OCI-LY7 (cell line): ENCODE measurements at regions not wholly inside any gene's neighbourhood (a gene's known extent, or its start where the extent isn't known, plus 50 kb on each side); places are given as distances from the start of the nearest gene placed in this dataset.

ENCODE experiments used
- BruUV-seq: library from RNA; stranded (reverse); fragments of 400-500 nt; replicated peaks from 2 replicates; lab custom pipeline; 2021; lab: Mats Ljungman, UMichigan
- CTCF ChIA-PET: fragments of 300-600 bp; sonication (Branson Sonifier 250); formaldehyde crosslinking; loops from one replicate; lab custom pipeline; 2022; ENCODE audit warnings: antibody characterized with exemption; ENCODE audit not compliant: unreplicated experiment; lab: Charles Lee
- POLR2A ChIA-PET: fragments of 300-600 bp; sonication (Branson Sonifier 250); formaldehyde crosslinking; loops from one replicate; lab custom pipeline; 2022; ENCODE audit warnings: antibody characterized with exemption; lab: Charles Lee
- DNase-seq: peaks from one replicate; pipeline ENCODE4 v3.0.0-alpha.2; 2015; ENCODE audit warnings: low spot score
- H2AFZ ChIP-seq: fragments of 200-600 bp; sonication (generic), shearing (Covaris generic); 2 replicates; pipeline ENCODE4 v1.6.1; 2014; ENCODE audit warnings: mild to moderate bottlenecking, antibody characterized with exemption, low read length, moderate library complexity
- H3K27ac ChIP-seq: fragments of 200-600 bp; sonication (generic); 2 replicates; pipeline ENCODE4 v1.5.1; 2014; ENCODE audit warnings: mixed run types, low read depth, mild to moderate bottlenecking, moderate library complexity, low read length, inconsistent platforms; ENCODE audit not compliant: poor library complexity, severe bottlenecking
- H3K36me3 ChIP-seq: fragments of 200-600 bp; sonication (generic); 2 replicates; pipeline ENCODE4 v1.6.1; 2014; ENCODE audit warnings: mild to moderate bottlenecking, antibody characterized with exemption, low read length, moderate library complexity, mixed read lengths; ENCODE audit not compliant: insufficient read depth
- H3K4me1 ChIP-seq: fragments of 200-600 bp; sonication (generic); 2 replicates; pipeline ENCODE4 v1.5.1; 2014; ENCODE audit warnings: mild to moderate bottlenecking, low read length; ENCODE audit not compliant: insufficient read depth, poor library complexity, severe bottlenecking
- H3K4me2 ChIP-seq: fragments of 200-600 bp; sonication (generic); 2 replicates; pipeline ENCODE4 v1.6.1; 2014; ENCODE audit warnings: mild to moderate bottlenecking, low read length
- H3K4me3 ChIP-seq: fragments of 200-600 bp; sonication (generic); 2 replicates; pipeline ENCODE4 v1.5.1; 2014; ENCODE audit warnings: mild to moderate bottlenecking, low read depth, low read length; ENCODE audit not compliant: poor library complexity, severe bottlenecking
- H3K79me2 ChIP-seq: fragments of 200-600 bp; sonication (generic); 2 replicates; pipeline ENCODE4 v1.6.1; 2016; ENCODE audit warnings: low read depth, mild to moderate bottlenecking, low read length, moderate library complexity, mixed read lengths; ENCODE audit not compliant: insufficient read depth
- H3K9me2 ChIP-seq: fragments of 200-600 bp; sonication (generic); 2 replicates; pipeline ENCODE4 v1.6.1; 2016; ENCODE audit warnings: mild to moderate bottlenecking, low read length, mixed read lengths; ENCODE audit not compliant: insufficient read depth
- H3K9me3 ChIP-seq: fragments of 200-600 bp; sonication (generic); 2 replicates; pipeline ENCODE4 v1.6.1; 2014; ENCODE audit warnings: mild to moderate bottlenecking, mixed run types, low read length, mixed read lengths
- H4K20me1 ChIP-seq: fragments of 200-600 bp; sonication (generic); 2 replicates; pipeline ENCODE4 v1.6.1; 2014; ENCODE audit warnings: mild to moderate bottlenecking, antibody characterized with exemption, low read length, moderate library complexity, mixed read lengths; ENCODE audit not compliant: insufficient read depth
- EZH2phosphoT487 ChIP-seq: fragments of 200-600 bp; sonication (generic); IDR thresholded peaks from 2 replicates; pipeline ENCODE4 v1.6.1; 2018; ENCODE audit warnings: low read depth, borderline replicate concordance, mild to moderate bottlenecking, mixed run types, antibody characterized with exemption, low read length, moderate library complexity, mixed read lengths
- intact Hi-C: fragments of 100-400 bp; cut with micrococcal nuclease; formaldehyde crosslinking; loops from one replicate; pipeline ENCODE4 v1.10.0; 2022; ENCODE audit not compliant: unreplicated experiment
- TF ChIP-seq, protein P1 (sequence below): fragments of 200-600 bp; sonication (generic); conservative IDR thresholded peaks from 2 replicates; pipeline ENCODE4 v1.5.1; 2014; ENCODE audit warnings: mild to moderate bottlenecking, antibody characterized with exemption, low read length, moderate library complexity, mixed read lengths

GRCh38 chr9:82581516-82581915, 481.4 kb downstream of the RASEF start:
- intact Hi-C loops: no loop called here
- Histone ChIP-seq H3K4me1 (no peaks in the 10 kb centered on the region), H3K36me3 (no peaks in the 10 kb centered on the region), H3K9me2 (no peaks in the 10 kb centered on the region; the same call in 1 of the 2 replicates), H3K4me3 (no peak overlapping the region), H3K27ac (no peak overlapping the region), H3K4me2 (no peak overlapping the region), H2AFZ (no peak overlapping the region), H3K79me2 (no peaks in the 10 kb centered on the region), H3K9me3 (no peaks in the 10 kb centered on the region), H4K20me1 (no peaks in the 10 kb centered on the region)
- CTCF ChIA-PET: no interaction called here
- no peak for DNase-seq
- no peak for TF ChIP-seq EZH2phosphoT487
- TF ChIP-seq, protein P1, sequence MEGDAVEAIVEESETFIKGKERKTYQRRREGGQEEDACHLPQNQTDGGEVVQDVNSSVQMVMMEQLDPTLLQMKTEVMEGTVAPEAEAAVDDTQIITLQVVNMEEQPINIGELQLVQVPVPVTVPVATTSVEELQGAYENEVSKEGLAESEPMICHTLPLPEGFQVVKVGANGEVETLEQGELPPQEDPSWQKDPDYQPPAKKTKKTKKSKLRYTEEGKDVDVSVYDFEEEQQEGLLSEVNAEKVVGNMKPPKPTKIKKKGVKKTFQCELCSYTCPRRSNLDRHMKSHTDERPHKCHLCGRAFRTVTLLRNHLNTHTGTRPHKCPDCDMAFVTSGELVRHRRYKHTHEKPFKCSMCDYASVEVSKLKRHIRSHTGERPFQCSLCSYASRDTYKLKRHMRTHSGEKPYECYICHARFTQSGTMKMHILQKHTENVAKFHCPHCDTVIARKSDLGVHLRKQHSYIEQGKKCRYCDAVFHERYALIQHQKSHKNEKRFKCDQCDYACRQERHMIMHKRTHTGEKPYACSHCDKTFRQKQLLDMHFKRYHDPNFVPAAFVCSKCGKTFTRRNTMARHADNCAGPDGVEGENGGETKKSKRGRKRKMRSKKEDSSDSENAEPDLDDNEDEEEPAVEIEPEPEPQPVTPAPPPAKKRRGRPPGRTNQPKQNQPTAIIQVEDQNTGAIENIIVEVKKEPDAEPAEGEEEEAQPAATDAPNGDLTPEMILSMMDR: no peak
- no TSS peak for BruUV-seq
- POLR2A ChIA-PET: no interaction called here

DNA sequence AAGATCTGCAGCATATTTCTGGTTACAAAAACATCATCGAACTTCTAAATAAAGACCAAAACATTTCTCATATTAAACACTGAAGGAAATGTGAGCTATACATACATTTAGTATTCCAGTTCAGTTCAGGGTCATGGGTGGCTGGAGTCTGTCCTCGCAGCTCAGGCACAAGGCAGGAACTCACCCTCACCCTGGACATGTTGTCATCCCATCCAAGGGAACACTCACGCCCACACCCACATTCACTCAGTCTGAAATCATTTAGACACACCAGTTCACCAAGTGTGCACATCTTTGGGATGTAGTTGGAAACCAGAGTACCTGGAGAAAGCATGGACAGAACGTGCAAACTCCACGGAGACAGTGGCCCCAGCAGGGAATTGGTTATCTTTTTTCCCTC, 481.0 kb downstream of the RASEF start:
- Histone ChIP-seq H3K79me2 (no peaks in the 10 kb centered on the region), H3K4me1 (no peaks in the 10 kb centered on the region), H4K20me1 (no peaks in the 10 kb centered on the region), H3K4me3 (no peak overlapping the region), H3K27ac (no peak overlapping the region), H3K4me2 (no peak overlapping the region), H3K9me2 (no peaks in the 10 kb centered on the region), H2AFZ (no peak overlapping the region), H3K9me3 (no peaks in the 10 kb centered on the region), H3K36me3 (no peaks in the 10 kb centered on the region)
- DNase-seq: no peak
- ChIA-PET POLR2A (no interaction called here), CTCF (no interaction called here)
- intact Hi-C loops: no loop called here
- no TSS peak for BruUV-seq
- TF ChIP-seq, protein P1: no peak
- TF ChIP-seq EZH2phosphoT487: no peak

- no peak overlapping the region for H3K27ac ChIP-seq
- H2AFZ ChIP-seq: no peak overlapping the region
- CTCF ChIA-PET: no interaction called here
- H3K4me3 ChIP-seq: no peak overlapping the region
- H3K4me2 ChIP-seq: no peak overlapping the region
- no peaks in the 10 kb centered on the region for H3K9me2 ChIP-seq
- no TSS peak for BruUV-seq
- H3K4me1 ChIP-seq: no peaks in the 10 kb centered on the region
- no peaks in the 10 kb centered on the region for H3K9me3 ChIP-seq
- POLR2A ChIA-PET: no interaction called here
- intact Hi-C loops: no loop called here
- H4K20me1 ChIP-seq: no peaks in the 10 kb centered on the region
- no peak for TF ChIP-seq EZH2phosphoT487
- TF ChIP-seq, protein P1: no peak
- H3K79me2 ChIP-seq: no peaks in the 10 kb centered on the region
- no peaks in the 10 kb centered on the region for H3K36me3 ChIP-seq
- no peak for DNase-seq
These were observed 480.2 kb downstream of the RASEF start for GRCh38 chr9:82582693-82583092.
